A549 (cell line): ENCODE measurements at regions not wholly inside any gene's neighbourhood (a gene's known extent, or its start where the extent isn't known, plus 50 kb on each side); places are given as distances from the start of the nearest gene placed in this dataset.

Source experiments
- ATAC-seq, 2 experiments: fragments of 200-7000 bp in 1 of 2; fragments of >200 bp in 1 of 2; cut with Nextera tagmentation in 1 of 2; cut with Tn5 transposase in 1 of 2; 3 replicates each; pipeline versions ENCODE4 v1.8.0 to v1.9.1; 2018 to 2020; ENCODE audit warnings: mild to moderate bottlenecking in 1 of 2, moderate library complexity in 1 of 2
- CTCF ChIA-PET: fragments of 300-600 bp; sonication (Branson Sonifier 250); formaldehyde crosslinking; extraction: SDS; loops from one replicate; lab custom pipeline; 2021; ENCODE audit warnings: antibody characterized with exemption, inconsistent platforms; lab: Yijun Ruan, JAX
- POLR2A ChIA-PET: fragments of 350-600 bp; formaldehyde crosslinking; extraction: SDS; loops from one replicate; lab custom pipeline; 2021; ENCODE audit warnings: antibody characterized with exemption, inconsistent platforms; lab: Yijun Ruan, JAX
- DNase-seq, 2 experiments: peaks; one replicate each; pipeline versions ENCODE4 v3.0.0 to v3.0.0-alpha.2; 2011 to 2016; ENCODE audit warnings: low read depth in 1 of 2, low spot score in 1 of 2
- FAIRE-seq: peaks from 2 replicates; lab custom pipeline; 2011; peaks lifted over from hg19 to GRCh38; lab: Jason Lieb, UNC
- H3K27ac ChIP-seq, 2 experiments: fragments of >200 bp; sonication (Bioruptor Twin); formaldehyde crosslinking; 3 replicates each; pipeline ENCODE4 v1.5.1; 2016 to 2017
- H3K4me1 ChIP-seq: fragments of >200 bp; sonication (Bioruptor Twin); formaldehyde crosslinking; 3 replicates; pipeline ENCODE4 v1.6.1; 2016
- H3K4me2 ChIP-seq: fragments of >200 bp; sonication (Bioruptor Twin); formaldehyde crosslinking; 3 replicates; pipeline ENCODE4 v1.6.1; 2016
- H3K4me3 ChIP-seq: fragments of >200 bp; sonication (Bioruptor Twin); formaldehyde crosslinking; 3 replicates; pipeline ENCODE4 v1.5.1; 2016
- H3K9me3 ChIP-seq: fragments of >200 bp; sonication (Bioruptor Twin); formaldehyde crosslinking; 3 replicates; pipeline ENCODE4 v1.6.1; 2016
- CBX2 ChIP-seq: fragments of 200-600 bp; sonication (generic); IDR thresholded peaks from 2 replicates; pipeline ENCODE4 v1.6.1; 2016; ENCODE audit warnings: low read depth, mild to moderate bottlenecking, borderline replicate concordance
- CBX8 ChIP-seq: fragments of 200-600 bp; sonication (generic); IDR thresholded peaks from 2 replicates; pipeline ENCODE4 v1.6.1; 2016
- CHD4 ChIP-seq: fragments of 200-600 bp; sonication (generic); IDR thresholded peaks from 2 replicates; pipeline ENCODE4 v1.6.1; 2016; ENCODE audit warnings: antibody characterized with exemption, mild to moderate bottlenecking, borderline replicate concordance
- EP300 ChIP-seq, 2 experiments: fragments of >200 bp; sonication (Bioruptor Twin); formaldehyde crosslinking; IDR thresholded peaks; 2 replicates in 1 of 2; 3 replicates in 1 of 2; pipeline ENCODE4 v1.6.1; 2016 to 2017
- ESRRA ChIP-seq: fragments of 150-350 bp; IDR thresholded peaks from 2 replicates; pipeline ENCODE4 v1.6.1; 2014; ENCODE audit warnings: mild to moderate bottlenecking, low read length, borderline replicate concordance
- FOSB ChIP-seq: fragments of 250-450 bp; sonication (Bioruptor Pico); IDR thresholded peaks from 2 replicates; pipeline ENCODE4 v1.5.0; 2020; ENCODE audit warnings: mild to moderate bottlenecking, moderate library complexity
- GATA3 ChIP-seq: IDR thresholded peaks from 2 replicates; pipeline ENCODE4 v1.6.1; 2012; ENCODE audit warnings: borderline replicate concordance
- HEYL ChIP-seq: fragments of 250-450 bp; sonication (Bioruptor Pico); IDR thresholded peaks from 2 replicates; pipeline ENCODE4 v1.8.0; 2021; ENCODE audit warnings: mild to moderate bottlenecking, moderate library complexity
- HOXA7 ChIP-seq: fragments of 250-450 bp; sonication (Bioruptor Pico); IDR thresholded peaks from 2 replicates; pipeline ENCODE4 v1.5.0; 2020; ENCODE audit warnings: mild to moderate bottlenecking, moderate library complexity
- JUNB ChIP-seq: fragments of >200 bp; sonication (Bioruptor Twin); formaldehyde crosslinking; IDR thresholded peaks from 2 replicates; pipeline ENCODE4 v1.6.1; 2016
- KDM1A ChIP-seq: fragments of 200-600 bp; sonication (generic); IDR thresholded peaks from 2 replicates; pipeline ENCODE4 v1.6.1; 2016; ENCODE audit warnings: low read depth, mild to moderate bottlenecking
- MAFK ChIP-seq: fragments of 450-650 bp; IDR thresholded peaks from 2 replicates; pipeline ENCODE4 v1.6.1; 2014; ENCODE audit not compliant: partially characterized antibody
- MAZ ChIP-seq: fragments of 150-350 bp; IDR thresholded peaks from 2 replicates; pipeline ENCODE4 v1.6.1; 2014; ENCODE audit warnings: antibody characterized with exemption, low read depth, low read length, borderline replicate concordance
- MYC ChIP-seq: IDR thresholded peaks from 2 replicates; pipeline ENCODE4 v1.6.1; 2012; ENCODE audit warnings: mild to moderate bottlenecking, inconsistent platforms, low read length, improper control_type of control experiment, borderline replicate concordance
- NFE2L2 ChIP-seq: fragments of 150-350 bp; conservative IDR thresholded peaks from 2 replicates; pipeline ENCODE4 v1.6.1; 2014; ENCODE audit warnings: low read length
- POLR2A ChIP-seq: IDR thresholded peaks from 2 replicates; pipeline ENCODE4 v1.6.1; 2012; ENCODE audit warnings: mild to moderate bottlenecking, low read length
- POLR2AphosphoS2 ChIP-seq: conservative IDR thresholded peaks from 2 replicates; pipeline ENCODE4 v1.6.1; 2012; ENCODE audit warnings: low read length, improper control_type of control experiment, inconsistent platforms
- RAD21 ChIP-seq, 2 experiments: fragments of >200 bp in 1 of 2; sonication (Bioruptor Twin) in 1 of 2; formaldehyde crosslinking in 1 of 2; IDR thresholded peaks in 1 of 2; conservative IDR thresholded peaks in 1 of 2; 2 replicates in 1 of 2; 3 replicates in 1 of 2; pipeline ENCODE4 v1.6.1; 2012 to 2018; ENCODE audit warnings: inconsistent platforms in 1 of 2
- RCOR1 ChIP-seq: fragments of 150-350 bp; IDR thresholded peaks from 2 replicates; pipeline ENCODE4 v1.6.1; 2014; ENCODE audit warnings: antibody characterized with exemption, low read length, low read depth
- RNF2 ChIP-seq: fragments of 200-600 bp; sonication (generic); IDR thresholded peaks from 2 replicates; pipeline ENCODE4 v1.6.1; 2016; ENCODE audit warnings: low read depth, mild to moderate bottlenecking, antibody characterized with exemption, moderate library complexity, borderline replicate concordance
- SREBF2 ChIP-seq: fragments of 450-650 bp; IDR thresholded peaks from 2 replicates; pipeline ENCODE4 v1.6.1; 2014; ENCODE audit warnings: mild to moderate bottlenecking, moderate library complexity
- ZFP36 ChIP-seq: fragments of 450-650 bp; IDR thresholded peaks from 2 replicates; pipeline ENCODE4 v1.6.1; 2014; ENCODE audit warnings: borderline replicate concordance; ENCODE audit not compliant: partially characterized antibody
- ZNF302 ChIP-seq: fragments of 250-450 bp; sonication (Bioruptor Pico); IDR thresholded peaks from 2 replicates; pipeline ENCODE4 v1.9.0; 2021; ENCODE audit warnings: inconsistent platforms, mild to moderate bottlenecking, moderate library complexity
- WGBS: methylation state at CpG from one replicate; pipeline ENCODE4 v1.1.6; 2017; ENCODE audit errors: missing lambda C conversion rate; 5-methylcytosine and 5-hydroxymethylcytosine counted together
- TF ChIP-seq, protein P1 (sequence below): fragments of >200 bp; sonication (Bioruptor Twin); formaldehyde crosslinking; IDR thresholded peaks from 2 replicates; pipeline ENCODE4 v1.6.1; 2016
- TF ChIP-seq, protein P2 (sequence below): fragments of 450-650 bp; IDR thresholded peaks from 2 replicates; pipeline ENCODE4 v1.6.1; 2014; ENCODE audit warnings: antibody characterized with exemption
- TF ChIP-seq, protein P3 (sequence below): IDR thresholded peaks from 2 replicates; pipeline ENCODE4 v1.6.1; 2012; ENCODE audit warnings: low read depth, borderline replicate concordance
- TF ChIP-seq, protein P4 (sequence below): IDR thresholded peaks from 2 replicates; pipeline ENCODE4 v1.6.1; 2012
- TF ChIP-seq, protein P5 (sequence below): fragments of 150-350 bp; IDR thresholded peaks from 2 replicates; pipeline ENCODE4 v1.6.1; 2014; ENCODE audit warnings: low read depth, mild to moderate bottlenecking, low read length

DNA sequence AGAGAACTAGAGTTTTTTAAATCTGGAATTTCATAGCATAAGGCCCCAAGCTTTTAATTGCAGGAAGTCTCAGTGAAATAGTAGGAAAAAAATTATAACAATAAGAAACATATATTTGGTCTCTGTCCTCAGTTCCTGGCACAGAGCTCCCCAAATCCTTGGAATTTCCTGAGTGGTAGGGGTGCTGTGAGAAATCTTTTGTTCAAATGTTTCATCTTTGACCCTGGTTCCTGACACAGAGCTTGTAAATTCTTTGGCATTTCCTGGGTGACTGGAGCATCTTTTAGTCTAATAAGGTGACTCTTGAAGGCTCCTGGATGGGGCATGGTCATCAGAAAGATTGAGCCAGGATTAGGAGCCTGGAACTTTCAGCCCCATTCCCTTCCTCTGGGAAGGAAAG, 225.7 kb upstream of the AJAP1 start:
- DNase-seq, result no peak
- H3K4me3 ChIP-seq, result no peak overlapping the region
- POLR2A ChIA-PET, result no interaction called here
- FAIRE-seq, result no peak
- ATAC-seq, result no peak
- TF ChIP-seq JUNB (no peak), ESRRA (no peak), ZFP36 (no peak), CBX2 (no peak), KDM1A (no peak), RAD21 (conservative IDR thresholded peaks at IDR 0.05 in 1 of 2, IDR thresholded peaks at IDR 0.05 in 1 of 2) (no peak)
- TF ChIP-seq, protein P1, sequence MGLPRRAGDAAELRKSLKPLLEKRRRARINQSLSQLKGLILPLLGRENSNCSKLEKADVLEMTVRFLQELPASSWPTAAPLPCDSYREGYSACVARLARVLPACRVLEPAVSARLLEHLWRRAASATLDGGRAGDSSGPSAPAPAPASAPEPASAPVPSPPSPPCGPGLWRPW, result no peak
- TF ChIP-seq, all 56 proteins: peak for 0
- H3K4me2 ChIP-seq, result no peak overlapping the region
- CTCF ChIA-PET, result no interaction called here
- peaks cover 4% of the 10 kb centered on the region; the same call in 1 of the 3 replicates for H3K4me1 ChIP-seq
- H3K27ac ChIP-seq, result no peak overlapping the region
- H3K9me3 ChIP-seq, result no peaks in the 10 kb centered on the region

DNA sequence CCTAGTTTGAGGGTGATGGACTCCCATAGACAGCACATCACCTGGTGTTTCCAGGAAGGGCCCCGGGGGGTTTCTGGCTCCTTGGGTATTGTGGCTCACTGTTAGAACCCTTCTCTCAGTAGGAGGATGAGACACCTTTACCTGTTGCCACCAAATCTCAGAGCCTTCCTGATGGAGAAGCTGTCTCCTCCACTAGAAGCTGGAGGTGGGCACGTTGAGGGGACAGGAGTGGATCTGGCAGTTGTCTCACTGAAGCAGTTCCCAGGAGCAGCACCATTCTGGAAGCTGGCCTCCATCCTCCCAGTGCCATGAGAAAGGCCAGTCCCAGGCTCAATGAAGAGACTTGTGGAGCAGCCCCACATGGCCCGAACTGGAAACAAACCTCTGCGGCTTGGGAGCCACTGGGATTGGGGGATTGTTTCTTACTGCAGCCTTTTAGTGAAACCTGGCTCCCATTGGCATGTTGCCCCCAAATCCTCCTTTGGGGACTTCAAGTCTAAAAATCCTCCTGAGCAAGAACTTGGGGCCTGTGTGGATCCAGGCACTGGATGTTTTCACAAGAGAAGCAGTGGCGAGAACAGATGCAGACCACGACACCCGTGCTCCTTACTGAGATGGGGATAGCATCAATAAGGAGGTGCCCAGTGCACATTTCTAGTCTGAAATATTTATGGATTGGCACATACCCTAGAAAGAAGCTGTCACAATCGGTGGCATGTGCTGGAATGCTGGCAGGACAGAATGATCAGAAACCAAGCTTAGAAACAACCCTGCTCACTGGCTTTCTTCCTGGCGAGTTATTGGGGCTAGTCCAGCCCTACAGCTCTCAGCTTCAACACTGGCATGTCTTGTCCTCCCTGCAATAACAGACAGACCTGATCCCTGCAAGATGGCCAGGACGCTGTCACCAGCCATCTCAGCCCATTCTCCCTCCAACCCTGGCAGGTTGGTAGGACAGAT, 223.7 kb upstream of the AJAP1 start:
- Histone ChIP-seq H3K9me3 (no peaks in the 10 kb centered on the region), H3K4me3 (no peak overlapping the region), H3K4me1 (peaks cover 4% of the 10 kb centered on the region; the same call in 1 of the 3 replicates), H3K27ac (no peak overlapping the region), H3K4me2 (no peak overlapping the region)
- TF ChIP-seq ESRRA (no peak), POLR2AphosphoS2 (no peak), POLR2A (no peak), MAFK (no peak), MYC (no peak), FOSB (CRISPR knock-in tag) (no peak), CHD4 (no peak)
- TF ChIP-seq, protein P2, sequence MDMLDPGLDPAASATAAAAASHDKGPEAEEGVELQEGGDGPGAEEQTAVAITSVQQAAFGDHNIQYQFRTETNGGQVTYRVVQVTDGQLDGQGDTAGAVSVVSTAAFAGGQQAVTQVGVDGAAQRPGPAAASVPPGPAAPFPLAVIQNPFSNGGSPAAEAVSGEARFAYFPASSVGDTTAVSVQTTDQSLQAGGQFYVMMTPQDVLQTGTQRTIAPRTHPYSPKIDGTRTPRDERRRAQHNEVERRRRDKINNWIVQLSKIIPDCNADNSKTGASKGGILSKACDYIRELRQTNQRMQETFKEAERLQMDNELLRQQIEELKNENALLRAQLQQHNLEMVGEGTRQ, result no peak
- FAIRE-seq (no peak), ATAC-seq (no peak), DNase-seq (no peak)
- WGBS, result 33% methylated on average over 9 of the region's 10 CpGs
- ChIA-PET CTCF (no interaction called here), POLR2A (no interaction called here)

DNA sequence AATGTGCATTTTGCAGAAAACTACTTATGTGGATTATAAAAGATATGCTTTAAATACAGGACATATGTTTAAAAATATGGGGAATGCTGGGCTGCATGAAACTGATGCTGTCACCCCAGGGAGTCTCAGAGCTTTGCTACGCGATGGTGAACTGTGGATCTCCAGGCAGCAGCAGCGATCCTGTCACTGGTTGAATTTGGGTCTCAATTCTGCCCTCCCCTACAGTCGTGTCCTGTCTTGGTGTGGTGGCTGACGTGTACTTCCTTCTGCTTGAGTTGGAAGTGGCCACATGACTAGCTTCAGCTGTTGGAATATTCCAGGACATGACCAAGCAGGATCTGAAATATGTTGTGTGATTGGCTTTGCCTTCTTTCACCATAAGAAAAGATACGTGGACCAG, 222.9 kb upstream of the AJAP1 start:
- no peak overlapping the region for H3K4me3 ChIP-seq
- TF ChIP-seq, protein P3, sequence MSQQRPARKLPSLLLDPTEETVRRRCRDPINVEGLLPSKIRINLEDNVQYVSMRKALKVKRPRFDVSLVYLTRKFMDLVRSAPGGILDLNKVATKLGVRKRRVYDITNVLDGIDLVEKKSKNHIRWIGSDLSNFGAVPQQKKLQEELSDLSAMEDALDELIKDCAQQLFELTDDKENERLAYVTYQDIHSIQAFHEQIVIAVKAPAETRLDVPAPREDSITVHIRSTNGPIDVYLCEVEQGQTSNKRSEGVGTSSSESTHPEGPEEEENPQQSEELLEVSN, result no peak
- TF ChIP-seq EP300 (IDR thresholded peaks at IDR 0.05) (no peak), RNF2 (no peak), ZFP36 (no peak), GATA3 (no peak), ZNF302 (no peak), MAZ (no peak), RCOR1 (no peak), CBX8 (no peak), HOXA7 (no peak), SREBF2 (no peak), HEYL (CRISPR knock-in tag) (no peak), NFE2L2 (no peak)
- TF ChIP-seq, protein P1, result no peak
- TF ChIP-seq, protein P4, sequence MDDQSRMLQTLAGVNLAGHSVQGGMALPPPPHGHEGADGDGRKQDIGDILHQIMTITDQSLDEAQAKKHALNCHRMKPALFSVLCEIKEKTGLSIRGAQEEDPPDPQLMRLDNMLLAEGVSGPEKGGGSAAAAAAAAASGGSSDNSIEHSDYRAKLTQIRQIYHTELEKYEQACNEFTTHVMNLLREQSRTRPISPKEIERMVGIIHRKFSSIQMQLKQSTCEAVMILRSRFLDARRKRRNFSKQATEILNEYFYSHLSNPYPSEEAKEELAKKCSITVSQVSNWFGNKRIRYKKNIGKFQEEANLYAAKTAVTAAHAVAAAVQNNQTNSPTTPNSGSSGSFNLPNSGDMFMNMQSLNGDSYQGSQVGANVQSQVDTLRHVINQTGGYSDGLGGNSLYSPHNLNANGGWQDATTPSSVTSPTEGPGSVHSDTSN, result no peak
- TF ChIP-seq, protein P5, sequence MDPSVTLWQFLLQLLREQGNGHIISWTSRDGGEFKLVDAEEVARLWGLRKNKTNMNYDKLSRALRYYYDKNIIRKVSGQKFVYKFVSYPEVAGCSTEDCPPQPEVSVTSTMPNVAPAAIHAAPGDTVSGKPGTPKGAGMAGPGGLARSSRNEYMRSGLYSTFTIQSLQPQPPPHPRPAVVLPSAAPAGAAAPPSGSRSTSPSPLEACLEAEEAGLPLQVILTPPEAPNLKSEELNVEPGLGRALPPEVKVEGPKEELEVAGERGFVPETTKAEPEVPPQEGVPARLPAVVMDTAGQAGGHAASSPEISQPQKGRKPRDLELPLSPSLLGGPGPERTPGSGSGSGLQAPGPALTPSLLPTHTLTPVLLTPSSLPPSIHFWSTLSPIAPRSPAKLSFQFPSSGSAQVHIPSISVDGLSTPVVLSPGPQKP, result no peak
- POLR2A ChIA-PET, result no interaction called here
- FAIRE-seq, result no peak
- no peak for DNase-seq
- H3K4me2 ChIP-seq, result no peak overlapping the region
- ATAC-seq, result no peak
- no peak overlapping the region for H3K27ac ChIP-seq
- H3K9me3 ChIP-seq, result no peaks in the 10 kb centered on the region
- H3K4me1 ChIP-seq, result peaks cover 4% of the 10 kb centered on the region; the same call in 1 of the 3 replicates
- CTCF ChIA-PET, result no interaction called here
- 56% methylated on average over 5 of the region's 6 CpGs for WGBS
